ENCODE measurements at regions not wholly inside any gene's neighbourhood (a gene's known extent, or its start where the extent isn't known, plus 50 kb on each side); places are given as distances from the start of the nearest gene placed in this dataset.

- Histone ChIP-seq H3K36me3 (replicated peaks in 1 of 2; ENCODE audit: control extremely low read depth in 1 of 2, control insufficient read depth in 1 of 2, extremely low read depth in 1 of 2, insufficient read depth in 2 of 2, low read length in 1 of 2) (no peaks in the 10 kb centered on the region), H3K4me3 (ENCODE audit: control extremely low read depth in 1 of 5, extremely low read depth in 1 of 5, insufficient read depth in 1 of 5, low read depth in 2 of 5, low read length in 4 of 5) (no peak overlapping the region), H3K27ac (ENCODE audit: low read length in 2 of 2) (no peak overlapping the region), H3K9ac (ENCODE audit: low read length) (no peak overlapping the region), H4K20me1 (ENCODE audit: control insufficient read depth, insufficient read depth, low read length, poor library complexity, severe bottlenecking) (no peaks in the 10 kb centered on the region), H3K27me3 (replicated peaks in 1 of 4; ENCODE audit: control extremely low read depth in 1 of 4, control insufficient read depth in 3 of 4, insufficient read depth in 4 of 4, low read length in 3 of 4) (no peaks in the 10 kb centered on the region), H3K79me2 (ENCODE audit: control insufficient read depth, insufficient read depth, low read length) (no peaks in the 10 kb centered on the region), H2AFZ (ENCODE audit: insufficient read depth, low read depth, low read length, poor library complexity, severe bottlenecking) (no peak overlapping the region), H3K9me3 (ENCODE audit: control extremely low read depth in 1 of 3, control insufficient read depth in 2 of 3, insufficient read depth in 1 of 3, low read length in 2 of 3) (no peaks in the 10 kb centered on the region), H3K4me1 (ENCODE audit: control insufficient read depth in 2 of 2, insufficient read depth in 2 of 2, low read length in 2 of 2) (no peaks in the 10 kb centered on the region), H3K4me2 (replicated peaks; ENCODE audit: low read depth, low read length, poor library complexity, severe bottlenecking) (no peak overlapping the region)
- 80% methylated on average over 2 of the region's 6 CpGs for WGBS (ENCODE audit: insufficient coverage)
- H3K27ac Mint-ChIP-seq = no peak overlapping the region
- intact Hi-C loops (cut with micrococcal nuclease) = no loop called here
- no peaks in the 10 kb centered on the region for H3K4me1 Mint-ChIP-seq
- POLR2A ChIA-PET = no interaction called here
- no peaks in the 10 kb centered on the region for H3K27me3 Mint-ChIP-seq
- no peak for ATAC-seq (ENCODE audit: low read depth)
- no peaks in the 10 kb centered on the region for H3K9me3 Mint-ChIP-seq (ENCODE audit: insufficient read depth)
- H3K4me3 Mint-ChIP-seq = no peak overlapping the region
- no peak for DNase-seq
- no peak for TF ChIP-seq CTCF (IDR thresholded peaks at IDR 0.05)
- no peak for TF ChIP-seq EZH2 (IDR thresholded peaks at IDR 0.05; ENCODE audit: borderline replicate concordance, insufficient read depth, low read depth, low read length, poor library complexity, severe bottlenecking)
- CTCF ChIA-PET = no interaction called here
Observed at GRCh38 chr12:58727521-58727920, 192.8 kb downstream of the LRIG3 start.

GRCh38 chr12:58728397-58728796 lies 191.9 kb downstream of the LRIG3 start:
- no peak for TF ChIP-seq CTCF (IDR thresholded peaks at IDR 0.05)
- TF ChIP-seq EZH2 (IDR thresholded peaks at IDR 0.05; ENCODE audit: borderline replicate concordance, insufficient read depth, low read depth, low read length, poor library complexity, severe bottlenecking) = no peak
- WGBS (ENCODE audit: insufficient coverage) = no CpG with 5 or more reads among the region's 1 CpG
- DNase-seq (no peak), ATAC-seq (ENCODE audit: low read depth) (no peak)
- no peaks in the 10 kb centered on the region for H3K9me3 Mint-ChIP-seq (ENCODE audit: insufficient read depth)
- Histone ChIP-seq H3K27ac (ENCODE audit: low read length in 2 of 2) (no peak overlapping the region), H2AFZ (ENCODE audit: insufficient read depth, low read depth, low read length, poor library complexity, severe bottlenecking) (no peak overlapping the region), H3K4me2 (replicated peaks; ENCODE audit: low read depth, low read length, poor library complexity, severe bottlenecking) (no peak overlapping the region), H3K9ac (ENCODE audit: low read length) (no peak overlapping the region), H3K36me3 (replicated peaks in 1 of 2; ENCODE audit: control extremely low read depth in 1 of 2, control insufficient read depth in 1 of 2, extremely low read depth in 1 of 2, insufficient read depth in 2 of 2, low read length in 1 of 2) (no peaks in the 10 kb centered on the region), H3K27me3 (replicated peaks in 1 of 4; ENCODE audit: control extremely low read depth in 1 of 4, control insufficient read depth in 3 of 4, insufficient read depth in 4 of 4, low read length in 3 of 4) (no peaks in the 10 kb centered on the region), H3K79me2 (ENCODE audit: control insufficient read depth, insufficient read depth, low read length) (no peaks in the 10 kb centered on the region), H3K4me1 (ENCODE audit: control insufficient read depth in 2 of 2, insufficient read depth in 2 of 2, low read length in 2 of 2) (no peaks in the 10 kb centered on the region), H3K4me3 (ENCODE audit: control extremely low read depth in 1 of 5, extremely low read depth in 1 of 5, insufficient read depth in 1 of 5, low read depth in 2 of 5, low read length in 4 of 5) (no peak overlapping the region), H4K20me1 (ENCODE audit: control insufficient read depth, insufficient read depth, low read length, poor library complexity, severe bottlenecking) (no peaks in the 10 kb centered on the region), H3K9me3 (ENCODE audit: control extremely low read depth in 1 of 3, control insufficient read depth in 2 of 3, insufficient read depth in 1 of 3, low read length in 2 of 3) (no peaks in the 10 kb centered on the region)
- ChIA-PET POLR2A (no interaction called here), CTCF (no interaction called here)
- H3K4me1 Mint-ChIP-seq = no peaks in the 10 kb centered on the region
- H3K27me3 Mint-ChIP-seq = no peaks in the 10 kb centered on the region
- H3K4me3 Mint-ChIP-seq = no peak overlapping the region
- H3K27ac Mint-ChIP-seq = no peak overlapping the region
- intact Hi-C loops (cut with micrococcal nuclease) = no loop called here

Data from B cell (primary cell).